Heart right ventricle (tissue), 16 donors: ENCODE measurements at regions not wholly inside any gene's neighbourhood (a gene's known extent, or its start where the extent isn't known, plus 50 kb on each side); places are given as distances from the start of the nearest gene placed in this dataset.

Source experiments
- ATAC-seq, 8 donors: fragments of 200-7000 bp; cut with Tn5 transposase; one replicate each; pipeline ENCODE4 v1.9.1; 2020; ENCODE audit warnings: mild to moderate bottlenecking in 8 of 8, moderate library complexity in 8 of 8, moderate number of reproducible peaks in 1 of 8
- DNase-seq, 2 donors: peaks; one replicate each; pipeline ENCODE4 v3.0.0-alpha.2; 2020
- H3K27ac ChIP-seq, 10 donors: fragments of 200-600 bp; sonication (generic) in 2 of 10; one replicate each; pipeline versions ENCODE4 v1.5.0 to v1.8.0; 2020 to 2022; ENCODE audit warnings: mild to moderate bottlenecking in 3 of 10
- H3K27me3 ChIP-seq, 7 donors: fragments of 200-600 bp; one replicate each; pipeline ENCODE4 v1.8.0; 2021 to 2022; ENCODE audit warnings: mild to moderate bottlenecking in 2 of 7
- H3K36me3 ChIP-seq, 9 donors: fragments of 200-600 bp; sonication (generic) in 1 of 9; one replicate each; pipeline versions ENCODE4 v1.5.0 to v1.8.0; 2020 to 2022; ENCODE audit warnings: mild to moderate bottlenecking in 2 of 9
- H3K4me1 ChIP-seq, 9 donors: fragments of 200-600 bp; sonication (generic) in 1 of 9; one replicate each; pipeline versions ENCODE4 v1.5.0 to v1.8.0; 2020 to 2022; ENCODE audit warnings: mild to moderate bottlenecking in 4 of 9
- H3K4me3 ChIP-seq, 10 donors: fragments of 200-600 bp; sonication (generic) in 2 of 10; one replicate each; pipeline versions ENCODE4 v1.5.0 to v1.8.0; 2020 to 2022; ENCODE audit warnings: mild to moderate bottlenecking in 7 of 10, moderate library complexity in 2 of 10
- H3K9me3 ChIP-seq, 11 donors: fragments of 200-600 bp in 10 of 11; sonication (generic) in 2 of 11; one replicate each; pipeline versions ENCODE4 v1.5.0 to v1.8.0; 2013 to 2022; ENCODE audit warnings: mild to moderate bottlenecking in 2 of 11, control low read depth in 1 of 11, moderate library complexity in 1 of 11
- CTCF ChIP-seq, 9 donors: fragments of 200-600 bp; sonication (generic) in 2 of 9; IDR thresholded peaks; one replicate each; pipeline versions ENCODE4 v1.5.0 to v1.8.0; 2021 to 2022; ENCODE audit warnings: antibody characterized with exemption in 9 of 9, mild to moderate bottlenecking in 5 of 9, moderate library complexity in 1 of 9
- WGBS, 2 donors: extraction: QIAGEN DNeasy Blood & Tissue Kit; methylation state at CpG; one replicate each; pipeline ENCODE4 v1.1.7; 2013; ENCODE audit warnings: inconsistent platforms in 1 of 2; 5-methylcytosine and 5-hydroxymethylcytosine counted together
- intact Hi-C, 10 donors: fragments of 100-400 bp; cut with DNase I; formaldehyde crosslinking; loops; one replicate each; pipeline versions ENCODE4 v1.11.1 to v1.14.2; 2022
- donor health status: Arrhythmogenic right ventricular cardiomyopathy.
- donor health status: ischemic (EF 13 %, LVEDD 7.1; RV severe dilation, severe dysfunction).
- donor health status: healthy with polysubstance abuse.
- donor health status: DM: no; HTN: yes; CAD: no.
- donor health status: DM: no; HTN: no; CAD: no.
- donor health status: ischemic (EF 25% LVEDD 6.9; RV normal size, moderate dysfunction).
- donor health status: ischemic (EF 25% LVEDD 5.7; RV mildly dilated, moderate dysfunction).
- donor health status: healthy.
- donor health status: DM: yes; HTN: yes; CAD: no.
- donor health status: Ischemic cardiomyopathy.
- donor health status: ischemic (EF 35%, LVEDD 5.7; RV mildly dilated, moderate dysfunction).
- donor health status: nonischemic (EF 11% LVEDD 7.7; RV severe dilation, severe dysfunction).
- donor health status: DM: yes; HTN: yes; CAD: no.
- donor health status: PGD.
- donor health status: ischemic (EF 29% LVEDD 5.4; RV normal size, mild dysfunction).
- donor health status: nonischemic (EF 23%, LVEDD 6.1; RV moderate dilation, normal function).

GRCh38 chrX:99078301-99078700 is 1331.8 kb downstream of the PCDH19 start:
- Histone ChIP-seq H3K36me3 (no peaks in the 10 kb centered on the region), H3K27me3 (no peaks in the 10 kb centered on the region), H3K4me3 (no peak overlapping the region), H3K27ac (no peak overlapping the region), H3K9me3 (no peaks in the 10 kb centered on the region), H3K4me1 (no peaks in the 10 kb centered on the region)
- no peak for ATAC-seq
- no peak for TF ChIP-seq CTCF (IDR thresholded peaks at IDR 0.05)
- no peak for DNase-seq
- intact Hi-C loops, result no loop called here
- WGBS, 2 donors, result 77 to 83% methylated on average over 4 of the region's 4 CpGs

GRCh38 chrX:99077099-99077498 is 1333.0 kb downstream of the PCDH19 start:
- 88 to 91% methylated on average over 3 of the region's 3 CpGs for WGBS, 2 donors
- no peak overlapping the region for H3K27ac ChIP-seq
- ATAC-seq (no peak), DNase-seq (no peak)
- no peaks in the 10 kb centered on the region for H3K36me3 ChIP-seq
- TF ChIP-seq CTCF (IDR thresholded peaks at IDR 0.05), result no peak
- H3K9me3 ChIP-seq, result no peaks in the 10 kb centered on the region
- H3K4me3 ChIP-seq, result no peak overlapping the region
- H3K4me1 ChIP-seq, result no peaks in the 10 kb centered on the region
- intact Hi-C loops, result no loop called here
- H3K27me3 ChIP-seq, result no peaks in the 10 kb centered on the region

GRCh38 chrX:99073551-99073950 is 1336.5 kb downstream of the PCDH19 start:
- intact Hi-C loops, result loop anchor here in 1 of 10 donors (5.0 kb wide), 1 partner anchor 331 kb away; no protein-coding TSS in a partner anchor
- Histone ChIP-seq H3K27ac (no peak overlapping the region), H3K4me3 (no peak overlapping the region), H3K4me1 (no peaks in the 10 kb centered on the region), H3K27me3 (peaks cover 0 to 4% (median 0%) of the 10 kb centered on the region in 7 donors), H3K36me3 (no peaks in the 10 kb centered on the region), H3K9me3 (no peaks in the 10 kb centered on the region)
- TF ChIP-seq CTCF (IDR thresholded peaks at IDR 0.05), result no peak
- ATAC-seq, result no peak
- DNase-seq, result no peak
- WGBS, 2 donors, result 58 to 67% methylated on average over 1 of the region's 1 CpG

GRCh38 chrX:99051639-99052038 is 1358.4 kb downstream of the PCDH19 start:
- Histone ChIP-seq H3K4me3 (no peak overlapping the region), H3K4me1 (no peaks in the 10 kb centered on the region), H3K9me3 (peaks cover 0 to 11% (median 0%) of the 10 kb centered on the region in 11 donors), H3K27me3 (peaks cover 0 to 7% (median 0%) of the 10 kb centered on the region in 7 donors), H3K36me3 (no peaks in the 10 kb centered on the region), H3K27ac (no peak overlapping the region)
- TF ChIP-seq CTCF (IDR thresholded peaks at IDR 0.05), result no peak
- ATAC-seq (no peak), DNase-seq (no peak)
- intact Hi-C loops, result no loop called here
